SK-N-SH (cell line): ENCODE measurements at regions not wholly inside any gene's neighbourhood (a gene's known extent, or its start where the extent isn't known, plus 50 kb on each side); places are given as distances from the start of the nearest gene placed in this dataset.

Experiments
- CTCF ChIA-PET: fragments of 300-600, 350-600 bp; formaldehyde crosslinking; extraction: SDS; loops from one replicate; lab custom pipeline; 2021; lab: Yijun Ruan, JAX
- POLR2A ChIA-PET: fragments of 350-600 bp; sonication (Branson Sonifier 250); formaldehyde crosslinking; extraction: SDS; loops from one replicate; lab custom pipeline; 2020; ENCODE audit warnings: antibody characterized with exemption, inconsistent platforms; lab: Yijun Ruan, JAX
- DNase-seq: peaks from one replicate; pipeline ENCODE4 v3.0.0; 2012
- H2AFZ ChIP-seq: fragments of 200-600 bp; sonication (generic); 2 replicates; pipeline ENCODE4 v1.8.1; 2016; ENCODE audit warnings: antibody characterized with exemption, mild to moderate bottlenecking, low read depth
- H3F3A ChIP-seq: fragments of 200-600 bp; sonication (generic); replicated peaks from 2 replicates; pipeline ENCODE3; 2016; ENCODE audit warnings: antibody characterized with exemption, mild to moderate bottlenecking; ENCODE audit not compliant: insufficient read depth
- H3K27ac ChIP-seq, 2 experiments: fragments of 200-500 bp in 1 of 2; fragments of 200-600 bp in 1 of 2; sonication (Bioruptor generic) in 1 of 2; sonication (generic), shearing (Covaris generic) in 1 of 2; 2 replicates each; pipeline versions ENCODE4 v1.5.1 to v1.6.1; 2014 to 2016; ENCODE audit warnings: low read depth in 2 of 2, inconsistent platforms in 1 of 2, low read length in 1 of 2, mild to moderate bottlenecking in 1 of 2, mixed read lengths in 1 of 2
- H3K27me3 ChIP-seq: fragments of 200-600 bp; sonication (generic), shearing (Covaris generic); 2 replicates; pipeline ENCODE4 v1.6.1; 2016; ENCODE audit warnings: mixed run types; ENCODE audit not compliant: insufficient read depth
- H3K36me3 ChIP-seq, 2 experiments: fragments of 200-500 bp in 1 of 2; fragments of 200-600 bp in 1 of 2; sonication (Bioruptor generic) in 1 of 2; sonication (generic) in 1 of 2; replicated peaks in 1 of 2; 2 replicates each; pipeline versions ENCODE3 to v1.5.1; 2014 to 2016; ENCODE audit warnings: low read length in 1 of 2, mild to moderate bottlenecking in 1 of 2; ENCODE audit not compliant: insufficient read depth in 2 of 2, control insufficient read depth in 1 of 2
- H3K4me1 ChIP-seq, 2 experiments: fragments of 200-500 bp in 1 of 2; fragments of 200-600 bp in 1 of 2; sonication (Bioruptor generic) in 1 of 2; sonication (generic), shearing (Covaris generic) in 1 of 2; 2 replicates each; pipeline versions ENCODE4 v1.5.1 to v1.6.1; 2014 to 2016; ENCODE audit warnings: low read depth in 1 of 2, low read length in 1 of 2, mixed run types in 1 of 2; ENCODE audit not compliant: insufficient read depth in 2 of 2, control insufficient read depth in 1 of 2
- H3K4me2 ChIP-seq: fragments of 200-600 bp; sonication (generic), shearing (Covaris generic); 2 replicates; pipeline ENCODE4 v1.6.1; 2017; ENCODE audit warnings: mixed run types
- H3K4me3 ChIP-seq, 2 experiments: fragments of 200-500 bp in 1 of 2; fragments of 200-600 bp in 1 of 2; sonication (Bioruptor generic) in 1 of 2; sonication (generic), shearing (Covaris generic) in 1 of 2; 2 replicates each; pipeline versions ENCODE4 v1.5.1 to v1.8.1; 2014 to 2016; ENCODE audit warnings: low read depth in 2 of 2, inconsistent platforms in 1 of 2, low read length in 1 of 2, mild to moderate bottlenecking in 1 of 2, mixed read lengths in 1 of 2, moderate library complexity in 1 of 2
- H3K79me2 ChIP-seq: fragments of 200-600 bp; sonication (generic); 2 replicates; pipeline ENCODE4 v1.8.1; 2017; ENCODE audit warnings: mild to moderate bottlenecking; ENCODE audit not compliant: insufficient read depth
- H3K9ac ChIP-seq: fragments of 200-600 bp; sonication (generic); 2 replicates; pipeline ENCODE4 v1.6.1; 2017; ENCODE audit warnings: mixed run types
- H3K9me2 ChIP-seq: fragments of 200-600 bp; sonication (generic); 2 replicates; pipeline ENCODE4 v1.6.1; 2017; ENCODE audit warnings: mixed run types
- H3K9me3 ChIP-seq: fragments of 200-600 bp; sonication (generic); 2 replicates; pipeline ENCODE4 v1.6.1; 2017; ENCODE audit warnings: mixed run types, mild to moderate bottlenecking, moderate library complexity
- H4K20me1 ChIP-seq: fragments of 200-600 bp; sonication (generic); 2 replicates; pipeline ENCODE4 v1.6.1; 2017; ENCODE audit warnings: mild to moderate bottlenecking, mixed run types; ENCODE audit not compliant: insufficient read depth
- CHD2 ChIP-seq: fragments of 150-350 bp; IDR thresholded peaks from 2 replicates; pipeline ENCODE4 v1.6.1; 2018; ENCODE audit warnings: low read length; ENCODE audit not compliant: partially characterized antibody
- ELF1 ChIP-seq: IDR thresholded peaks from 2 replicates; pipeline ENCODE4 v1.4.0; 2012
- EP300 ChIP-seq, 2 experiments: IDR thresholded peaks; 2 replicates each; pipeline versions ENCODE4 v1.4.0 to v1.6.1; 2012; ENCODE audit warnings: borderline replicate concordance in 1 of 2, low read depth in 1 of 2, low read length in 1 of 2
- EZH2phosphoT487 ChIP-seq: fragments of 200-600 bp; sonication (generic); IDR thresholded peaks from 2 replicates; pipeline ENCODE4 v1.6.1; 2017; ENCODE audit warnings: low read depth, mixed run types, mild to moderate bottlenecking, antibody characterized with exemption, moderate library complexity, borderline replicate concordance
- FOSL2 ChIP-seq: IDR thresholded peaks from 2 replicates; pipeline ENCODE4 v1.4.0; 2012; ENCODE audit warnings: low read depth, mild to moderate bottlenecking, moderate library complexity, borderline replicate concordance
- FOXJ3 ChIP-seq: sonication (generic); formaldehyde crosslinking; IDR thresholded peaks from 2 replicates; pipeline ENCODE4 v1.5.1; 2020; ENCODE audit warnings: mild to moderate bottlenecking, missing genetic modification reagents
- GATA2 ChIP-seq: sonication (generic); formaldehyde crosslinking; IDR thresholded peaks from 2 replicates; pipeline ENCODE4 v1.5.0; 2020; ENCODE audit warnings: mild to moderate bottlenecking, missing genetic modification reagents
- JUND ChIP-seq: IDR thresholded peaks from 2 replicates; pipeline ENCODE4 v1.4.0; 2012
- MXI1 ChIP-seq: IDR thresholded peaks from 2 replicates; pipeline ENCODE4 v1.6.1; 2012; ENCODE audit warnings: mild to moderate bottlenecking, low read depth, low read length, improper control_type of control experiment
- PBX3 ChIP-seq: IDR thresholded peaks from 2 replicates; pipeline ENCODE4; 2012
- RCOR1 ChIP-seq: fragments of 150-350 bp; IDR thresholded peaks from 2 replicates; pipeline ENCODE4 v1.6.1; 2017; ENCODE audit warnings: antibody characterized with exemption, low read length
- RXRA ChIP-seq: IDR thresholded peaks from 2 replicates; pipeline ENCODE4 v1.4.0; 2012; ENCODE audit warnings: low read depth, mild to moderate bottlenecking, borderline replicate concordance
- TCF12 ChIP-seq: IDR thresholded peaks from 2 replicates; pipeline ENCODE4 v1.4.0; 2012
- TEAD4 ChIP-seq: IDR thresholded peaks from 2 replicates; pipeline ENCODE4 v1.4.0; 2012; ENCODE audit warnings: mild to moderate bottlenecking, borderline replicate concordance; ENCODE audit not compliant: insufficient read depth
- YY1 ChIP-seq: IDR thresholded peaks from 2 replicates; pipeline ENCODE4 v1.4.0; 2012; ENCODE audit warnings: low read depth, mild to moderate bottlenecking
- ZBTB33 ChIP-seq: IDR thresholded peaks from 2 replicates; pipeline ENCODE4 v1.4.0; 2012; ENCODE audit warnings: low read depth, borderline replicate concordance
- WGBS: methylation state at CpG from one replicate; pipeline ENCODE4 v1.1.6; 2017; ENCODE audit warnings: low lambda C conversion rate; 5-methylcytosine and 5-hydroxymethylcytosine counted together
- TF ChIP-seq, protein P1 (sequence below): IDR thresholded peaks from 2 replicates; pipeline ENCODE4 v1.4.0; 2012; ENCODE audit warnings: low read depth

DNA sequence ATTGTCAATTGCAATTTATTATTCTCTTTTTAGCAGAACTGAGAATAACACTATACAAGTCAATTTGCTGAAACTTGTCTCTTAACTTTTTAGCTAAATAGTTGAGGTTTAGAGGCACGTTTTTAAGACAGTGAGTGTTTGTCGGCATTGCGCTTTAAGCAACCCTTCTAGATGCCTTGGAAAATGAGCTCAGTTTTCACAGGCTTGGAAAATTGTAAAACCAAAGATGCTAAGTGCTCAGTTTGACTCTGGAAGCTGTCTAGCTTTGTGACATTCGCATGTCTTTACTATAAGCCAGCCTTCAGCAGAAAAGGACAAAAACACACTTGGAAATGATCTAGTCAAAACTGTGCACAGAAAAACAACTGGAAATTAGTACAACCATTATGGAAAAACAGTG is 500.4 kb downstream of the NEBL start (continued):
- TF ChIP-seq TEAD4 (no peak), CHD2 (no peak), FOXJ3 (no peak), EZH2phosphoT487 (no peak), RXRA (no peak), JUND (no peak)

DNA sequence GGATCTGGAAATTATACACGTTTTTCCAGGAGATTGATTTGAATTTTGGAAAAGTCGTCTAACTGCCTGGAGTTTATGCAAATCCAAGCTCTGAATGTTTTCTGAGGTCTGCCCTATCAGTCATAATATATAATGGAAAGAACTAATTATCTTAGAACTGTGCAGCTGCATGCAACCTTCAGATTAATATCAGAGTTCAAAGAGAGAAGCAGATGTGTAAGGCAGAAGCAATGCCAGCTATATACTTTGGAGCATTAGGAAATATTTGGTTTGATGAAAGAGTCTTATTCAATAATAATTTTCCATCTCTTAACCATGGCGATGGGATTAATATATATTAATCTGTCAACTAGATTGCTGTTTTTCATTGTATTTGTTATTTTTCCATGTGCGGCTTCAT is 500.9 kb downstream of the NEBL start:
- ChIA-PET POLR2A (no interaction called here), CTCF (interaction anchor here (0.8 to 1.2 kb wide), 3 partner anchors 21 to 575 kb away, joined by 3 to 4 read pairs (median 3); no protein-coding TSS in a partner anchor)
- H3K27me3 ChIP-seq: no peaks in the 10 kb centered on the region
- peak; percentile 39 for DNase-seq
- no peak overlapping the region for H3K27ac ChIP-seq
- H3K36me3 ChIP-seq: no peaks in the 10 kb centered on the region
- no peak overlapping the region for H2AFZ ChIP-seq
- no peaks in the 10 kb centered on the region for H3K9me2 ChIP-seq
- no peaks in the 10 kb centered on the region for H3F3A ChIP-seq
- H3K4me1 ChIP-seq: peaks cover 0 to 7% of the 10 kb centered on the region in 2 experiments; a peak in 2 of 4 replicates
- H3K79me2 ChIP-seq: no peaks in the 10 kb centered on the region
- WGBS: 25% methylated on average over 4 of the region's 4 CpGs
- H3K4me3 ChIP-seq: no peak overlapping the region
- no peak overlapping the region for H3K9ac ChIP-seq
- H3K4me2 ChIP-seq: no peak overlapping the region
- TF ChIP-seq RCOR1: peak; percentile 65; the same call in 1 of the 2 replicates
- TF ChIP-seq ELF1: no peak
- TF ChIP-seq ZBTB33: no peak
- peak; percentile 72 for TF ChIP-seq GATA2 (CRISPR knock-in tag)
- TF ChIP-seq PBX3: no peak
- TF ChIP-seq YY1: no peak
- TF ChIP-seq FOSL2: no peak
- peak in 1 of 2 experiments; percentile 46; a peak in 1 of 4 replicates for TF ChIP-seq EP300 (IDR thresholded peaks at IDR 0.05; ENCODE audit: borderline replicate concordance in 1 of 2, low read depth in 1 of 2, low read length in 1 of 2)
- TF ChIP-seq TCF12: no peak
- TF ChIP-seq MXI1: no peak
- no peak for TF ChIP-seq FOXJ3
- H4K20me1 ChIP-seq: no peaks in the 10 kb centered on the region
- no peaks in the 10 kb centered on the region; the same call in 1 of the 2 replicates for H3K9me3 ChIP-seq

DNA sequence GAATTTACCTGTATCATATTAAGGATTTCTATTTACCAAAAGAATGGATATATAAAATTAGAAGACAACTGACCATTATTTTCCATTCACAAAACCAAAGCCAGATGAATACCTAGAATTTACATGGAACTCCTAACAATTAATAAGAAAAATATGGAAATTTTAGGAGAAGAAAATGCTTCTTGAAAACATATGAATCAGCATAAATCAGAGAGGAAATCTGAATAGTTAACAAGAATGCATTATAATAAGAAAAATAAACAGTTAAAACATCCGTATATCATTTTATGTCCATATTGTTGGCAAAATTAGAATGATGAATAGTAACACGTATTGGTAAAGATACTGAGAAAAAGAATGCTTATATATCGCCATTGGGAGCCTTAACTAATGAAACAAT is 505.5 kb downstream of the NEBL start:
- no peaks in the 10 kb centered on the region for H3K79me2 ChIP-seq
- H3K4me2 ChIP-seq: no peak overlapping the region
- H3F3A ChIP-seq: no peaks in the 10 kb centered on the region
- no peaks in the 10 kb centered on the region for H3K27me3 ChIP-seq
- H3K36me3 ChIP-seq: no peaks in the 10 kb centered on the region
- 37% methylated on average over 3 of the region's 3 CpGs for WGBS
- no peaks in the 10 kb centered on the region for H4K20me1 ChIP-seq
- CTCF ChIA-PET: no interaction called here
- TF ChIP-seq, protein P1, sequence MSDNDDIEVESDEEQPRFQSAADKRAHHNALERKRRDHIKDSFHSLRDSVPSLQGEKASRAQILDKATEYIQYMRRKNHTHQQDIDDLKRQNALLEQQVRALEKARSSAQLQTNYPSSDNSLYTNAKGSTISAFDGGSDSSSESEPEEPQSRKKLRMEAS: no peak
- no peak overlapping the region for H3K4me3 ChIP-seq
- no peak overlapping the region for H3K9ac ChIP-seq
- H3K9me2 ChIP-seq: no peaks in the 10 kb centered on the region
- POLR2A ChIA-PET: no interaction called here
- no peak overlapping the region for H3K27ac ChIP-seq
- DNase-seq: no peak
- H3K9me3 ChIP-seq: no peaks in the 10 kb centered on the region; the same call in 1 of the 2 replicates
- no peak overlapping the region for H2AFZ ChIP-seq
- H3K4me1 ChIP-seq: no peaks in the 10 kb centered on the region; a peak in 1 of 4 replicates
